BE2C (cell line): ENCODE measurements at regions not wholly inside any gene's neighbourhood (a gene's known extent, or its start where the extent isn't known, plus 50 kb on each side); places are given as distances from the start of the nearest gene placed in this dataset.
"Not testable (repeated sequence)": the region's sequence is repeated elsewhere in the genome, so short reads cannot be mapped to it uniquely, and the experiment has no call there.

Experiments used
- DNase-seq: peaks from one replicate; pipeline ENCODE4 v3.0.0-alpha.2; 2020
- H3K27me3 ChIP-seq: fragments of 250-450 bp; sonication (Bioruptor Pico); 2 replicates; pipeline ENCODE4 v1.5.1; 2020; ENCODE audit warnings: mild to moderate bottlenecking
- H3K36me3 ChIP-seq: fragments of 250-450 bp; sonication (Bioruptor Pico); 2 replicates; pipeline ENCODE4 v1.5.1; 2020; ENCODE audit warnings: mild to moderate bottlenecking
- H3K4me1 ChIP-seq: fragments of 250-450 bp; sonication (Bioruptor Pico); 2 replicates; pipeline ENCODE4 v1.5.1; 2020
- H3K4me3 ChIP-seq: 2 replicates; pipeline ENCODE4 v1.5.1; 2011; ENCODE audit warnings: low read depth, low read length
- H3K9me3 ChIP-seq: fragments of 250-450 bp; sonication (Bioruptor Pico); 2 replicates; pipeline ENCODE4 v1.5.1; 2020
- TF ChIP-seq, protein P1 (sequence below): IDR thresholded peaks from 2 replicates; pipeline ENCODE4 v1.5.1; 2012; ENCODE audit warnings: mild to moderate bottlenecking, low read depth, low read length

DNA sequence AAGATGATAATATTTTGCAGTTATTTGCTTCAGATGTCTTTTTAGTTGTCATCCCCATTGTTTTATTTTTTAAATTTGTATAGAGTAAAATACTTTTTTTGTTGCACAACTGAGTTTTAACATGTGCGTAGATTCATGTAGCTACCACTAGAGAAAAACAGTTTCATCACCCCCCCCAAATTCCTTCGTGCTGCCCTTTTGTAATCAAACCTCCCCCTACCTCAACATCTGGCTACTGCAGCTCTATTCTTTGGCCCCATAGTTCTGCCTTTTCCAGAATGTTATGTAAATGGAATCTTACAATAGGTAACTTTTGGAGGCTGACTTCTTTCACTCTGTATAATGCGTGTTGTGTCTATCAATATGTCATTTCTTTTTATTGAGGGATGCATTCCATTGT, 232.0 kb upstream of the RASGRP1 start:
- H3K4me3 ChIP-seq = no peak overlapping the region
- no peaks in the 10 kb centered on the region for H3K4me1 ChIP-seq
- no peaks in the 10 kb centered on the region for H3K36me3 ChIP-seq
- H3K9me3 ChIP-seq = no peaks in the 10 kb centered on the region
- TF ChIP-seq, protein P1, sequence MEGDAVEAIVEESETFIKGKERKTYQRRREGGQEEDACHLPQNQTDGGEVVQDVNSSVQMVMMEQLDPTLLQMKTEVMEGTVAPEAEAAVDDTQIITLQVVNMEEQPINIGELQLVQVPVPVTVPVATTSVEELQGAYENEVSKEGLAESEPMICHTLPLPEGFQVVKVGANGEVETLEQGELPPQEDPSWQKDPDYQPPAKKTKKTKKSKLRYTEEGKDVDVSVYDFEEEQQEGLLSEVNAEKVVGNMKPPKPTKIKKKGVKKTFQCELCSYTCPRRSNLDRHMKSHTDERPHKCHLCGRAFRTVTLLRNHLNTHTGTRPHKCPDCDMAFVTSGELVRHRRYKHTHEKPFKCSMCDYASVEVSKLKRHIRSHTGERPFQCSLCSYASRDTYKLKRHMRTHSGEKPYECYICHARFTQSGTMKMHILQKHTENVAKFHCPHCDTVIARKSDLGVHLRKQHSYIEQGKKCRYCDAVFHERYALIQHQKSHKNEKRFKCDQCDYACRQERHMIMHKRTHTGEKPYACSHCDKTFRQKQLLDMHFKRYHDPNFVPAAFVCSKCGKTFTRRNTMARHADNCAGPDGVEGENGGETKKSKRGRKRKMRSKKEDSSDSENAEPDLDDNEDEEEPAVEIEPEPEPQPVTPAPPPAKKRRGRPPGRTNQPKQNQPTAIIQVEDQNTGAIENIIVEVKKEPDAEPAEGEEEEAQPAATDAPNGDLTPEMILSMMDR = no peak
- no peaks in the 10 kb centered on the region; the same call in 1 of the 2 replicates for H3K27me3 ChIP-seq
- no peak for DNase-seq

DNA sequence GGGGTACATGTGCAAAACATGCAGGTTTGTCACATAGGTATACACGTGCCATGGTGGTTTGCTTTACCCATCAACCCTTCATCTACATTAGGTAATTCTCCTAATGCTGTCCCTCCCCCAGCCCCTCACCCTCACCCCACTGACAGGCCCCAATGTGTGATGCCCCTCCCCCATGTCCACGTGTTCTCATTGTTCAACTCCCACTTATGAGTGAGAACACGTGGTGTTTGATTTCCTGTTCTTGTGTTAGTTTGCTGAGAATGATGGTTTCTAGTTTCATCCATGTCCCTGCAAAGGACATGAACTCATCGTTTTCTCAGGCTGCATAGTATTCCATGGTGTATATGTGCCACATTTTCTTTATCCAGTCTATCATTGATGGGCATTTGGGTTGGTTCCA, 232.9 kb upstream of the RASGRP1 start:
- DNase-seq, H3K4me3 ChIP-seq, H3K36me3 ChIP-seq, H3K9me3 ChIP-seq, H3K4me1 ChIP-seq, H3K27me3 ChIP-seq: not testable (repeated sequence)

DNA sequence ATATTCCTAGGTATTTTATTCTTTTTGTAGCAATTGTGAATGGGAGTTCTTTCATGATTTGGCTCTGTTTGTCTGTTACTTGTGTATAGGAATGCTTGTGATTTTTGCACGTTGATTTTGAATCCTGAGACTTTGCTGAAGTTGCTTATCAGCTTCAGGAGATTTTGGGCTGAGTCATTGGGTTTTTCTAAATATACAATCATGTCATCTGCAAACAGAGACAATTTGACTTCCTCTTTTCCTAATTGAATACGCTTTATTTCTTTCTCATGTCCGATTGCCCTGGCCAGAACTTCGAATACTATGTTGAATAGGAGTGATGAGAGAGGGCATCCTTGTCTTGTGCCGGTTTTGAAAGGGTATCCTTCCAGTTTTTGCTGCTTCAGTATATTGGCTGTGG, 234.6 kb upstream of the RASGRP1 start:
- H3K9me3 ChIP-seq, H3K27me3 ChIP-seq, H3K36me3 ChIP-seq, DNase-seq, H3K4me3 ChIP-seq, H3K4me1 ChIP-seq: not testable (repeated sequence)

DNA sequence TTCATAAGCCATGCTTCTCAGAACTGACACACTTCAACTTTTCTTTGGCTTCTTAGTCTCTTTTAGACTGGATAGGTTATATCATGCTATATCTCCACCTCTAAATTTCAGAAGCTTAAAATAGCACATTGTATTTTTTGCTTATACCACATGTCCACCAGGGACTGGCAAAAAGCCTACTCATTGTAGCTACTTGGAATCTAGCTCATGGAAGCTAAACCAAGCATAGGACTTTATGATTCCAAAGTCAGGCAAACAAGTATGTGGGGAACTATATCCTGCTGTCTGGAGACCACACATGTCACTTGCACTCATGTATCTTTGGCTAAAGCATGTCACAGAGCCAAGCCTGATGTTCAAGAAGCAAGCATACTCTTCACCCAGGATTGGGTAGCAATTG, 245.0 kb upstream of the RASGRP1 start:
- no peaks in the 10 kb centered on the region; the same call in 1 of the 2 replicates for H3K4me1 ChIP-seq
- TF ChIP-seq, protein P1 = no peak
- no peaks in the 10 kb centered on the region for H3K9me3 ChIP-seq
- H3K36me3 ChIP-seq = no peaks in the 10 kb centered on the region
- H3K27me3 ChIP-seq = no peaks in the 10 kb centered on the region
- no peak overlapping the region for H3K4me3 ChIP-seq
- DNase-seq = no peak

DNA sequence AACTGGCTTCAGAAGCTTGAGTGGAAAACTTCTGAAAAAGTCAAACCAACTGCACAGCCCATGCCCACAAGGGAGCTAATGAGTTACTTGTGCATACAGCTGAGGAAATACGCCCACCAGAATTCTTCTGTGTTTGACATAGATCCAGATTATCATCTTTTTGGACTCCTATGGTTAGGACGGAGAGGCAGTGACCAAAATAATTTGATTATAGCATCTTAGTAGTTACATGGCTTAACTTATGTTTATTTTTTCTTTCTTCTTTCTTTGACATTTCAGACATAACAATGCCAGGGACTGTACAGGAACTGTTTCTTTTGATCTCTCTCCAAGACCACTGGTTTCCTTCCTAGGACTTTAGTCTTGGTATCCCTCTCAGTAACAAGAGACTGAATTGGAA, 246.1 kb upstream of the RASGRP1 start:
- H3K36me3 ChIP-seq = no peaks in the 10 kb centered on the region
- H3K4me3 ChIP-seq = no peak overlapping the region
- no peak for DNase-seq
- no peaks in the 10 kb centered on the region for H3K27me3 ChIP-seq
- H3K4me1 ChIP-seq = no peaks in the 10 kb centered on the region; the same call in 1 of the 2 replicates
- no peaks in the 10 kb centered on the region for H3K9me3 ChIP-seq
- TF ChIP-seq, protein P1 = no peak

DNA sequence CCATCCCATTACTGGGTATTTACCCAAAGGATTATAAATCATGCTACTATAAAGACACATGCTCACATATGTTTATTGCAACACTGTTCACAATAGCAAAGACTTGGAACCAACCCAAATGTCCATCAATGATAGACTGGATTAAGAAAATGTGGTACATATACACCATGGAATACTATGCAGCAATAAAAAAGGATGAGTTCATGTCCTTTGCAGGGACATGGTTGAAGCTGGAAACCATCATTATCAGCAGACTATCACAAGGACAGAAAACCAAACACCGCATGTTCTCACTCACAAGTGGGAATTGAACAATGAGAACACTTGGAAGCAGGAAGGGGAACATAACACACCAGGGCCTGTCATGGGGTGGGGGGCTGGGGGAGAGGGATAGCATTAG, 249.6 kb upstream of the RASGRP1 start:
- not testable (repeated sequence) for H3K4me1 ChIP-seq, H3K36me3 ChIP-seq, H3K27me3 ChIP-seq, H3K4me3 ChIP-seq, H3K9me3 ChIP-seq, DNase-seq

DNA sequence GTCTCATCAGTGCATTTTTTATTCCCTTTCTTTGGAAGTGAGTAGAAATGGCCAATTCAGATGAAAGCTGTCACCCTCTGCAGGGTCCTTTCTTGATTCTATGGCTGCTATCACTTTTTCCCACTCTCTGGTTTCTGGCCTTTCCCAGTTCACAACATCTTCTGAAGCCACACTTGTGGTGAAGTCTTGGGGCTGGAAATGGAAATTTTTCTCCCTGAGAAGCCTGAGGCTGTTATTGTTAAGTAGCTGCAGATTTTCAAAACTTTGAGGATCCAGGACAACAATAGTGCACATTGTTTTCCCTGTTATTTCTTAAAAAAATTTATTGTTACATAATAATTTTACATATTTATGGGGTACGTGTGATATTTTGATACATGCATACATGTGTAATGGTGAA, 250.3 kb upstream of the RASGRP1 start:
- no peaks in the 10 kb centered on the region for H3K27me3 ChIP-seq
- H3K4me1 ChIP-seq = no peaks in the 10 kb centered on the region
- H3K9me3 ChIP-seq = no peaks in the 10 kb centered on the region
- TF ChIP-seq, protein P1 = no peak
- H3K4me3 ChIP-seq = no peak overlapping the region
- H3K36me3 ChIP-seq = no peaks in the 10 kb centered on the region
- DNase-seq = no peak

DNA sequence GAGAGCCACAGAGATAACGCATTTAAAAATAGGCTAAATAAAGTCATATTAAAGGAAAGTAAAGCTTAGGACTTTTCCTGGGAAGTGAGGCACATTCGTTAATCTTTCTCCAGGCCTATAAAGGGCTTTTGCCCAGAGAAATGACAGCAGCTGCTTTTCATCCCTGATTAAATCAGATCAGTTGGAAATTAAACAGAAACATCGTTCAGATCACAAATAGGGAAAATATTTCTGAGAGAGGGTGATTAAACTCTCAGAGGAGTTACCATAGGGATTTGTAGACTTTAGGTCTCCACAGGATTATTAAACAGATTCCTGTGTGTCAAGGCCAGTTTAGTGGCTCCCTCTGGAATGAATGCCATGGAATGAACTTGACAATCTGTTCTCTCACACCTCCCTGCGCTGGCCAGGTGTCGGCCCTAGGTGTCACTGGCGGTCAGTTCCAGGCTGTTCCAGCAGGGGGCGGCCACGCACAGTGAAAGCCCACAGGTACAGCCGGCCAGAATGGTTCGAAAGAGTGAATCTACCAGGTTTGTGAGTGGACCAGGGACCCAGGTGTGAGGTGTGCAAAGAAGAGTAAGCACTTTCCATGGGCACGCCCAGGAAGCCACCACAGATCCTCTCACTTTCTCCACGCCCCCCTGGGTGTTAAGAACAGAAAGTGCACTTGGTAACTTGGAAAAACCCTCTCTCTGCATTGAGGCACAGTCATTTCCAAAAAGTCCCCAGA, 253.0 kb upstream of the RASGRP1 start:
- no peak overlapping the region for H3K4me3 ChIP-seq
- no peaks in the 10 kb centered on the region for H3K4me1 ChIP-seq
- TF ChIP-seq, protein P1 = peak; percentile 100
- H3K9me3 ChIP-seq = no peaks in the 10 kb centered on the region
- no peaks in the 10 kb centered on the region for H3K36me3 ChIP-seq
- DNase-seq = peak; percentile 79
- no peaks in the 10 kb centered on the region for H3K27me3 ChIP-seq
